GM12878 (cell line): ENCODE measurements at regions not wholly inside any gene's neighbourhood (a gene's known extent, or its start where the extent isn't known, plus 50 kb on each side); places are given as distances from the start of the nearest gene placed in this dataset.

Experiments used
- ATAC-seq: fragments of 200-7000 bp; cut with Tn5 transposase; 3 replicates; pipeline ENCODE4 v1.9.1; 2020; ENCODE audit warnings: mild to moderate bottlenecking, moderate library complexity
- BruUV-seq: library from RNA; stranded (reverse); fragments of 400-500 nt; replicated peaks from 2 replicates; lab custom pipeline; 2021; lab: Mats Ljungman, UMichigan
- CTCF ChIA-PET: fragments of 300-600 bp; sonication (Branson Sonifier 250); formaldehyde crosslinking; extraction: SDS; loops from one replicate; lab custom pipeline; 2021; ENCODE audit warnings: inconsistent platforms; lab: Yijun Ruan, JAX
- POLR2A ChIA-PET: fragments of 350-600 bp; formaldehyde crosslinking; extraction: SDS; loops from one replicate; lab custom pipeline; 2021; ENCODE audit warnings: inconsistent platforms; lab: Charles Lee
- RAD21 ChIA-PET: fragments of 300-600 bp; sonication (Branson Sonifier 250); formaldehyde crosslinking; loops from one replicate; lab custom pipeline; 2023; ENCODE audit warnings: antibody characterized with exemption; ENCODE audit not compliant: unreplicated experiment; lab: Charles Lee
- SMC1A ChIA-PET: fragments of 300-600 bp; sonication (Branson Sonifier 250); formaldehyde crosslinking; loops from one replicate; lab custom pipeline; 2023; ENCODE audit not compliant: unreplicated experiment, uncharacterized antibody; lab: Charles Lee
- DNase-seq: peaks from one replicate; pipeline ENCODE4 v3.0.0-alpha.2; 2011; ENCODE audit warnings: low read depth, low spot score
- FAIRE-seq: peaks from 3 replicates; lab custom pipeline; 2011; peaks lifted over from hg19 to GRCh38; lab: Jason Lieb, UNC
- H2AFZ ChIP-seq: 2 replicates; pipeline ENCODE4 v1.6.0; 2011; ENCODE audit warnings: low read depth, low read length, control low read depth; ENCODE audit not compliant: control insufficient read depth
- H3K27ac ChIP-seq: 2 replicates; pipeline ENCODE4 v1.5.1; 2011; ENCODE audit warnings: control low read depth; ENCODE audit not compliant: control insufficient read depth, insufficient read depth
- H3K27me3 ChIP-seq, 2 experiments: replicated peaks in 1 of 2; 2 replicates each; pipeline versions ENCODE4 v1.6.0 to v1.6.1; 2011; ENCODE audit warnings: low read length in 1 of 2; ENCODE audit not compliant: control insufficient read depth in 2 of 2, insufficient read depth in 2 of 2
- H3K36me3 ChIP-seq, 2 experiments: 2 replicates each; pipeline ENCODE4 v1.5.1; 2011; ENCODE audit warnings: low read length in 1 of 2; ENCODE audit not compliant: control insufficient read depth in 2 of 2, insufficient read depth in 2 of 2
- H3K4me1 ChIP-seq: 2 replicates; pipeline ENCODE4 v1.6.1; 2011; ENCODE audit warnings: mild to moderate bottlenecking, low read length, moderate library complexity, mixed read lengths; ENCODE audit not compliant: control insufficient read depth, insufficient read depth
- H3K4me2 ChIP-seq: 2 replicates; pipeline ENCODE4 v1.6.0; 2011; ENCODE audit warnings: control low read depth; ENCODE audit not compliant: control insufficient read depth, insufficient read depth
- H3K4me3 ChIP-seq: fragments of 200-600 bp; sonication (generic); 2 replicates; pipeline ENCODE4 v1.5.1; 2016
- H3K79me2 ChIP-seq: 2 replicates; pipeline ENCODE4 v1.6.0; 2011; ENCODE audit warnings: low read length; ENCODE audit not compliant: control insufficient read depth, insufficient read depth
- H3K9ac ChIP-seq: 2 replicates; pipeline ENCODE4 v1.8.0; 2011; ENCODE audit warnings: low read length, control low read depth, mixed read lengths; ENCODE audit not compliant: control insufficient read depth, insufficient read depth
- H3K9me3 ChIP-seq: replicated peaks from 3 replicates; pipeline ENCODE4 v1.5.1; 2011; ENCODE audit warnings: mild to moderate bottlenecking, low read length; ENCODE audit not compliant: control insufficient read depth, insufficient read depth
- H4K20me1 ChIP-seq: 2 replicates; pipeline ENCODE4 v1.6.0; 2011; ENCODE audit not compliant: control insufficient read depth, insufficient read depth
- BHLHE40 ChIP-seq, 2 experiments: fragments of 450-650 bp in 1 of 2; IDR thresholded peaks; 2 replicates each; pipeline ENCODE4 v1.6.1; 2011 to 2017; ENCODE audit warnings: low read depth in 2 of 2, borderline replicate concordance in 1 of 2, improper control_type of control experiment in 1 of 2, low read length in 1 of 2, mild to moderate bottlenecking in 1 of 2
- HDGF ChIP-seq: fragments of 450-650 bp; IDR thresholded peaks from 2 replicates; pipeline ENCODE4 v1.6.1; 2016; ENCODE audit warnings: antibody characterized with exemption
- JUNB ChIP-seq: IDR thresholded peaks from 2 replicates; pipeline ENCODE4 v1.6.1; 2016; ENCODE audit warnings: antibody characterized with exemption, mild to moderate bottlenecking
- KLF5 ChIP-seq: fragments of 450-650 bp; IDR thresholded peaks from 2 replicates; pipeline ENCODE4 v1.6.1; 2014; ENCODE audit warnings: mild to moderate bottlenecking; ENCODE audit not compliant: partially characterized antibody
- MTA2 ChIP-seq: fragments of 450-650 bp; IDR thresholded peaks from 2 replicates; pipeline ENCODE4 v1.6.1; 2016; ENCODE audit warnings: low read depth, mild to moderate bottlenecking, moderate library complexity
- MYB ChIP-seq: fragments of 150-350 bp; IDR thresholded peaks from 2 replicates; pipeline ENCODE4 v1.6.1; 2014; ENCODE audit warnings: mild to moderate bottlenecking, low read depth, low read length, borderline replicate concordance
- MYC ChIP-seq: IDR thresholded peaks from 2 replicates; pipeline ENCODE4 v1.6.1; 2011; ENCODE audit warnings: mild to moderate bottlenecking, low read length, moderate library complexity, inconsistent platforms; ENCODE audit not compliant: insufficient read depth, insufficient replicate concordance, insufficient read length, severe bottlenecking
- NFYA ChIP-seq: IDR thresholded peaks from 2 replicates; pipeline ENCODE4 v1.6.1; 2011; ENCODE audit warnings: low read depth, mild to moderate bottlenecking, low read length, improper control_type of control experiment, borderline replicate concordance
- PAX8 ChIP-seq: fragments of 450-650 bp; IDR thresholded peaks from 2 replicates; pipeline ENCODE4 v1.6.1; 2017; ENCODE audit warnings: mild to moderate bottlenecking, moderate library complexity
- POLR2AphosphoS5 ChIP-seq: IDR thresholded peaks from 2 replicates; pipeline ENCODE4 v1.6.1; 2011; ENCODE audit warnings: mild to moderate bottlenecking, low read length, inconsistent platforms
- RBBP5 ChIP-seq: fragments of 200-600 bp; sonication (generic); conservative IDR thresholded peaks from 2 replicates; pipeline ENCODE4 v1.6.1; 2016
- RELA ChIP-seq: fragments of 450-650 bp; IDR thresholded peaks from 2 replicates; pipeline ENCODE4 v1.8.0; 2014; ENCODE audit warnings: borderline replicate concordance; ENCODE audit not compliant: partially characterized antibody
- SIN3A ChIP-seq: IDR thresholded peaks from 2 replicates; pipeline ENCODE4 v1.6.1; 2012; ENCODE audit warnings: low read depth, low read length, improper control_type of control experiment
- SREBF2 ChIP-seq: IDR thresholded peaks from 2 replicates; pipeline ENCODE4 v1.6.1; 2012; ENCODE audit warnings: mild to moderate bottlenecking, low read length
- TAF1 ChIP-seq: IDR thresholded peaks from 2 replicates; pipeline ENCODE4 v1.6.1; 2011; ENCODE audit warnings: mild to moderate bottlenecking, low read depth, low read length, borderline replicate concordance
- WRNIP1 ChIP-seq: IDR thresholded peaks from 2 replicates; pipeline ENCODE4 v1.6.1; 2011; ENCODE audit warnings: low read depth, low read length, improper control_type of control experiment, borderline replicate concordance
- WGBS: methylation state at CpG from one replicate; pipeline ENCODE4 v1.1.6; 2016; ENCODE audit warnings: low lambda C conversion rate; ENCODE audit not compliant: insufficient replicate concordance, insufficient coverage; ENCODE audit errors: missing lambda C conversion rate; 5-methylcytosine and 5-hydroxymethylcytosine counted together
- in situ Hi-C: fragments of 300-500 bp; cut with MboI; formaldehyde crosslinking; loops from 9 replicates; pipeline ENCODE4 v1.14.3; 2018; ENCODE audit warnings: mixed read lengths
- intact Hi-C: fragments of 100-400 bp; cut with micrococcal nuclease; formaldehyde crosslinking; loops from one replicate; pipeline ENCODE4 v1.14.2; 2022; ENCODE audit not compliant: unreplicated experiment
- TF ChIP-seq, protein P1 (sequence below): IDR thresholded peaks from 2 replicates; pipeline ENCODE4 v1.6.1; 2011; ENCODE audit warnings: borderline replicate concordance, low read depth, mild to moderate bottlenecking, moderate library complexity, low read length; ENCODE audit not compliant: insufficient read depth, poor library complexity, severe bottlenecking
- TF ChIP-seq, protein P2 (sequence below): fragments of 450-650 bp; IDR thresholded peaks from 2 replicates; pipeline ENCODE4 v1.6.1; 2017; ENCODE audit warnings: mild to moderate bottlenecking
- TF ChIP-seq, protein P3 (sequence below): IDR thresholded peaks from 2 replicates; pipeline ENCODE4 v1.6.1; 2011; ENCODE audit warnings: low read depth, low read length, improper control_type of control experiment, borderline replicate concordance

DNA sequence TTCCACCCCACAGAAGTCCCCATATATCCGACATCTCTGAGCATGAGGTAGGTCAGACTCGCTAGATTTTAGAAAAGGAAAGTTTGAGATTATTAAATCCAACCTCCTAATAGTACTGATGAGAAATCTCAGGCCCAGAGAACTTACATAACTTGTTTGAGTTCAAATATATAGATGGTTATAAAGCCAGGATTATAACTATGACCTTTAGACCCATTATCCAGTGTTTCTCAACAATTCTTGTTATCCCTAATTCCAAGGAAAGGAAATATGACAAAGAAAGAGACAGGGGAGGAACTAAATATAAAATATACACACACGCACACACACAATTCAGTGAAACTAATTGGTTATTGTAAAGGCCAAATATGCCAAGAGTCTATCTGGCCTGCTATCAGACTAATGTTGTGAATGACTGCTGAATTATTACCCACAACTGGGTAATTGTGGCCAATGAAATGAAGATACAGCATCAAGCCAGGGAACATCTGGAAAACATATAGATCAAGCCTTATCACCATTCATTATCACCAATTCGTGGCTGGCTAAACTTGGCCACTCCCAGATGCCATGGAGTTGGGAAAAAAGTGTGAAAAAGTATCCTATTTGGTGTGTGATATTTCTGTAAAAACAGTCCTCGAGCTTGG, 248.4 kb downstream of the PRELID2 start (continued):
- TF ChIP-seq, protein P1, sequence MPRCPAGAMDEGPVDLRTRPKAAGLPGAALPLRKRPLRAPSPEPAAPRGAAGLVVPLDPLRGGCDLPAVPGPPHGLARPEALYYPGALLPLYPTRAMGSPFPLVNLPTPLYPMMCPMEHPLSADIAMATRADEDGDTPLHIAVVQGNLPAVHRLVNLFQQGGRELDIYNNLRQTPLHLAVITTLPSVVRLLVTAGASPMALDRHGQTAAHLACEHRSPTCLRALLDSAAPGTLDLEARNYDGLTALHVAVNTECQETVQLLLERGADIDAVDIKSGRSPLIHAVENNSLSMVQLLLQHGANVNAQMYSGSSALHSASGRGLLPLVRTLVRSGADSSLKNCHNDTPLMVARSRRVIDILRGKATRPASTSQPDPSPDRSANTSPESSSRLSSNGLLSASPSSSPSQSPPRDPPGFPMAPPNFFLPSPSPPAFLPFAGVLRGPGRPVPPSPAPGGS = no peak
- TF ChIP-seq POLR2AphosphoS5 = no peak

DNA sequence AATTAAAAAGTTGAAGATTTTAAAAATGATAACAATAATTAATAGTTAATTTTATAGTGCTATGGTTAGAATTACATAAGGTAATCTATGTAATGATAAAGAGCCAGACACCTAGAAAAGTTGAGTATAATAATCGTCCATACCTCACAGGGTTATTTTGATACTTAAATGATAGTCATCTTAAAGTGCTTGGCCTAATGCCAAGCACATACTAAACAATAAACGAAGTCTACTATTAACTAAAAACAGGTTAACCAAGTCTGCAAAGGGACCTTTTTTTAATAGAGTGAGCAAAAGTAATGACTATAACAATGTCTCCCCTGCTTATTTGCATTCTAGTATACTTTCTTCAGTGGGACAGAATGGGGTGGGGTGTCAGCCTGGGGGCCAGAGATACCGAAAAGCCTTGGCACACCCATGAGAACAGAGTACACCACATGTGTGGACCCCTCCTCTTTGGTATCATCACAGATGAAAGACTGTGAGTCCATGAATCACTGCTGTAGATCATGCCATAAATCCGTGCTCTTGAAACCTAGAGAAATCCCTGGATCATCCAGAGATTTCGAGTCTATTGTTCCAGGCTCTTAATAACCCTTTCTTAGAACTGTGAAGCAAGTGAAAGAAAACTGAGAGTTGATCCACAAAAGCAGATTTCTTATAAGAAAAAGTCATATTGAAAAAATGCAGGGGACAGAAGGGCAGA, 249.5 kb downstream of the PRELID2 start:
- POLR2A ChIA-PET = no interaction called here
- TF ChIP-seq WRNIP1 (no peak), RBBP5 (no peak), MYC (no peak), TAF1 (no peak), RELA (no peak), MYB (no peak), SIN3A (no peak), SREBF2 (no peak), NFYA (no peak), BHLHE40 (IDR thresholded peaks at IDR 0.05; ENCODE audit: borderline replicate concordance in 1 of 2, low read depth in 2 of 2, low read length in 1 of 2) (no peak), HDGF (no peak), JUNB (no peak), MTA2 (no peak), KLF5 (no peak), PAX8 (no peak)
- TF ChIP-seq, protein P2, sequence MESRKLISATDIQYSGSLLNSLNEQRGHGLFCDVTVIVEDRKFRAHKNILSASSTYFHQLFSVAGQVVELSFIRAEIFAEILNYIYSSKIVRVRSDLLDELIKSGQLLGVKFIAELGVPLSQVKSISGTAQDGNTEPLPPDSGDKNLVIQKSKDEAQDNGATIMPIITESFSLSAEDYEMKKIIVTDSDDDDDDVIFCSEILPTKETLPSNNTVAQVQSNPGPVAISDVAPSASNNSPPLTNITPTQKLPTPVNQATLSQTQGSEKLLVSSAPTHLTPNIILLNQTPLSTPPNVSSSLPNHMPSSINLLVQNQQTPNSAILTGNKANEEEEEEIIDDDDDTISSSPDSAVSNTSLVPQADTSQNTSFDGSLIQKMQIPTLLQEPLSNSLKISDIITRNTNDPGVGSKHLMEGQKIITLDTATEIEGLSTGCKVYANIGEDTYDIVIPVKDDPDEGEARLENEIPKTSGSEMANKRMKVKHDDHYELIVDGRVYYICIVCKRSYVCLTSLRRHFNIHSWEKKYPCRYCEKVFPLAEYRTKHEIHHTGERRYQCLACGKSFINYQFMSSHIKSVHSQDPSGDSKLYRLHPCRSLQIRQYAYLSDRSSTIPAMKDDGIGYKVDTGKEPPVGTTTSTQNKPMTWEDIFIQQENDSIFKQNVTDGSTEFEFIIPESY = no peak
- TF ChIP-seq, protein P3, sequence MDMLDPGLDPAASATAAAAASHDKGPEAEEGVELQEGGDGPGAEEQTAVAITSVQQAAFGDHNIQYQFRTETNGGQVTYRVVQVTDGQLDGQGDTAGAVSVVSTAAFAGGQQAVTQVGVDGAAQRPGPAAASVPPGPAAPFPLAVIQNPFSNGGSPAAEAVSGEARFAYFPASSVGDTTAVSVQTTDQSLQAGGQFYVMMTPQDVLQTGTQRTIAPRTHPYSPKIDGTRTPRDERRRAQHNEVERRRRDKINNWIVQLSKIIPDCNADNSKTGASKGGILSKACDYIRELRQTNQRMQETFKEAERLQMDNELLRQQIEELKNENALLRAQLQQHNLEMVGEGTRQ = no peak

More for the DNA sequence above, 249.5 kb downstream of the PRELID2 start:
- ChIA-PET RAD21 (no interaction called here), SMC1A (no interaction called here), CTCF (interaction anchor here (1.1 kb wide), 1 partner anchor 20 kb away, joined by 3 read pairs; no protein-coding TSS in a partner anchor)
- Histone ChIP-seq H3K27ac (no peak overlapping the region), H3K9me3 (no peaks in the 10 kb centered on the region), H3K9ac (no peak overlapping the region), H3K27me3 (no peaks in the 10 kb centered on the region), H3K4me2 (no peak overlapping the region), H3K36me3 (no peaks in the 10 kb centered on the region), H4K20me1 (no peaks in the 10 kb centered on the region), H2AFZ (no peak overlapping the region), H3K4me3 (no peak overlapping the region), H3K79me2 (no peaks in the 10 kb centered on the region), H3K4me1 (no peaks in the 10 kb centered on the region)
- ATAC-seq (no peak), FAIRE-seq (no peak), DNase-seq (no peak)
- intact Hi-C loops (no loop called here), in situ Hi-C loops (no loop called here)
- BruUV-seq = no TSS peak
- 10% methylated on average over 5 of the region's 5 CpGs for WGBS
